Breast epithelium (tissue), 3 donors: ENCODE measurements at regions not wholly inside any gene's neighbourhood (a gene's known extent, or its start where the extent isn't known, plus 50 kb on each side); places are given as distances from the start of the nearest gene placed in this dataset.

Experiments used
- CTCF ChIP-seq, 3 donors: fragments of 450-650 bp; IDR thresholded peaks; one replicate each; pipeline ENCODE4 v1.5.1; 2016 to 2017; ENCODE audit warnings: antibody characterized with exemption in 3 of 3, mild to moderate bottlenecking in 3 of 3, moderate library complexity in 3 of 3
- POLR2A ChIP-seq: fragments of 450-650 bp; IDR thresholded peaks from one replicate; pipeline ENCODE4 v1.6.1; 2016; ENCODE audit warnings: antibody characterized with exemption, mild to moderate bottlenecking, moderate library complexity

DNA sequence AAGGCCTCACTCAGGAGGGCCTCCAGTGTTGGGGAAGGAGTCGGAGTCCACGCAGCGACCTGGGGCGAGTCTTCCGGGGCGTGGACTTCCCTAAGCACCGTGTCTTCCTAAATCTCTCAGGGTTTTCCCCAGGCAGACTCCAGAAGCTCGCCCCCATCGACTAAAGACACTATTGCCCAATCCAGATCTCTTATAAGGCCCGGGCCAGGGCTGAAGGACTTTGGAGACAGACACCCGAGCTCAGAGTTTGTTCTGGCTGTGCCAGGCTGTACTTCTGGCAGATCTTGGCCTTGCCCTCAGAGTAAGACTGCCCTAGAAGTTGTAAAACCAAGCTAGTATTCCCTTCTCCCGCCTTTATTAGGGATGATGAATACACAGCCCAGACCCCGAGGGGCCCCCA is 191.4 kb downstream of the BUD13 start:
- TF ChIP-seq POLR2A: no peak
- no peak for TF ChIP-seq CTCF (IDR thresholded peaks at IDR 0.05)
